Endothelial cell of umbilical vein (primary cell): ENCODE measurements at regions not wholly inside any gene's neighbourhood (a gene's known extent, or its start where the extent isn't known, plus 50 kb on each side); places are given as distances from the start of the nearest gene placed in this dataset.

ENCODE experiments used
- BruUV-seq: library from RNA; stranded (reverse); fragments of 400-500 nt; replicated peaks from 2 replicates; lab custom pipeline; 2021; lab: Mats Ljungman, UMichigan
- CTCF ChIA-PET: fragments of 300-600, 350-600 bp; sonication (Branson Sonifier 250); formaldehyde crosslinking; loops from one replicate; lab custom pipeline; 2021; ENCODE audit warnings: antibody characterized with exemption, inconsistent platforms; lab: Charles Lee
- POLR2A ChIA-PET: fragments of 300-600, 350-600 bp; sonication (Branson Sonifier 250); formaldehyde crosslinking; loops from one replicate; lab custom pipeline; 2021; ENCODE audit warnings: antibody characterized with exemption, inconsistent platforms; lab: Charles Lee
- DNase-seq: peaks from one replicate; pipeline ENCODE4 v3.0.0-alpha.2; 2011; ENCODE audit warnings: low read depth, low spot score
- FAIRE-seq: peaks from 2 replicates; lab custom pipeline; 2011; peaks lifted over from hg19 to GRCh38; lab: Jason Lieb, UNC
- H2AFZ ChIP-seq: 2 replicates; pipeline ENCODE4 v1.6.0; 2012; ENCODE audit warnings: low read depth, low read length, control low read depth, inconsistent platforms
- H3K27ac ChIP-seq: 2 replicates; pipeline ENCODE4 v1.5.1; 2011; ENCODE audit warnings: low read depth, mild to moderate bottlenecking, control low read depth, low read length, moderate library complexity; ENCODE audit not compliant: insufficient read depth
- H3K27me3 ChIP-seq, 2 experiments: 2 replicates each; pipeline versions ENCODE4 v1.6.0 to v1.6.1; 2011; ENCODE audit warnings: low read length in 2 of 2, mixed read lengths in 1 of 2; ENCODE audit not compliant: control insufficient read depth in 2 of 2, insufficient read depth in 2 of 2
- H3K36me3 ChIP-seq, 2 experiments: 2 replicates in 1 of 2; 3 replicates in 1 of 2; pipeline ENCODE4 v1.5.1; 2011; ENCODE audit warnings: low read length in 2 of 2, mild to moderate bottlenecking in 1 of 2, moderate library complexity in 1 of 2; ENCODE audit not compliant: control insufficient read depth in 2 of 2, insufficient read depth in 2 of 2; ENCODE audit errors: extremely low read depth in 1 of 2
- H3K4me1 ChIP-seq: 3 replicates; pipeline ENCODE4 v1.5.1; 2011; ENCODE audit warnings: mild to moderate bottlenecking, low read length; ENCODE audit not compliant: control insufficient read depth, insufficient read depth; ENCODE audit errors: extremely low read depth
- H3K4me2 ChIP-seq: 2 replicates; pipeline ENCODE4 v1.6.1; 2011; ENCODE audit warnings: low read length, control low read depth, mixed read lengths; ENCODE audit not compliant: insufficient read depth
- H3K4me3 ChIP-seq, 3 experiments: fragments of 200-600 bp in 1 of 3; sonication (generic), shearing (Covaris generic) in 1 of 3; replicated peaks in 1 of 3; 2 replicates each; pipeline ENCODE4 v1.5.1; 2011 to 2016; ENCODE audit warnings: control low read depth in 3 of 3, low read length in 3 of 3, mild to moderate bottlenecking in 2 of 3, inconsistent platforms in 1 of 3, low read depth in 1 of 3, moderate library complexity in 1 of 3; ENCODE audit not compliant: insufficient read depth in 1 of 3
- H3K79me2 ChIP-seq: 2 replicates; pipeline ENCODE4 v1.6.0; 2012; ENCODE audit warnings: low read length, inconsistent platforms; ENCODE audit not compliant: control insufficient read depth, insufficient read depth
- H3K9ac ChIP-seq: replicated peaks from 2 replicates; pipeline ENCODE3; 2011; ENCODE audit warnings: low read length, control low read depth; ENCODE audit not compliant: insufficient read depth; ENCODE audit errors: extremely low read depth
- H3K9me1 ChIP-seq: replicated peaks from 3 replicates; pipeline ENCODE4 v1.6.0; 2011; ENCODE audit warnings: mild to moderate bottlenecking, low read length; ENCODE audit not compliant: control insufficient read depth, insufficient read depth; ENCODE audit errors: extremely low read depth
- H3K9me3 ChIP-seq: replicated peaks from 2 replicates; pipeline ENCODE4 v1.5.1; 2012; ENCODE audit warnings: low read length, inconsistent platforms; ENCODE audit not compliant: control insufficient read depth, insufficient read depth
- H4K20me1 ChIP-seq: replicated peaks from 2 replicates; pipeline ENCODE3; 2011; ENCODE audit warnings: mild to moderate bottlenecking, low read length; ENCODE audit not compliant: control insufficient read depth, insufficient read depth; ENCODE audit errors: extremely low read depth
- CTCF ChIP-seq, 2 donors: IDR thresholded peaks; 1 replicate in 1 of 2; 2 replicates in 1 of 2; pipeline ENCODE4 v1.5.1; 2011; ENCODE audit warnings: low read length in 2 of 2, mild to moderate bottlenecking in 2 of 2, moderate library complexity in 2 of 2, control low read depth in 1 of 2, inconsistent platforms in 1 of 2, low read depth in 1 of 2; ENCODE audit not compliant: insufficient read depth in 1 of 2; ENCODE audit errors: extremely low read depth in 1 of 2
- EZH2 ChIP-seq: IDR thresholded peaks from 2 replicates; pipeline ENCODE4 v1.6.1; 2012; ENCODE audit warnings: borderline replicate concordance, low read depth, mild to moderate bottlenecking, moderate library complexity, low read length, inconsistent platforms; ENCODE audit not compliant: severe bottlenecking
- FOS ChIP-seq: IDR thresholded peaks from 2 replicates; pipeline ENCODE4 v1.6.1; 2011; ENCODE audit warnings: mild to moderate bottlenecking, low read length, moderate library complexity, borderline replicate concordance; ENCODE audit not compliant: insufficient read depth
- GATA2 ChIP-seq: IDR thresholded peaks from 2 replicates; pipeline ENCODE4 v1.7.0; 2011; ENCODE audit warnings: low read depth, mild to moderate bottlenecking, moderate library complexity, mixed read lengths, low read length; ENCODE audit not compliant: insufficient read length, insufficient read depth
- JUN ChIP-seq: IDR thresholded peaks from 2 replicates; pipeline ENCODE4 v1.6.1; 2011; ENCODE audit warnings: borderline replicate concordance, low read depth; ENCODE audit not compliant: insufficient read length, insufficient read depth
- MAX ChIP-seq: IDR thresholded peaks from 2 replicates; pipeline ENCODE4 v1.6.1; 2011; ENCODE audit not compliant: insufficient read depth, insufficient read length
- MYC ChIP-seq: IDR thresholded peaks from one replicate; pipeline ENCODE4 v1.6.1; 2011; ENCODE audit warnings: mild to moderate bottlenecking, low read depth, low read length
- POLR2A ChIP-seq: IDR thresholded peaks from 2 replicates; pipeline ENCODE4 v1.6.1; 2012; ENCODE audit warnings: low read depth, mild to moderate bottlenecking, control low read depth, low read length
- POLR2AphosphoS5 ChIP-seq: IDR thresholded peaks from 2 replicates; pipeline ENCODE4 v1.6.1; 2012; ENCODE audit warnings: low read depth, mild to moderate bottlenecking, control low read depth, low read length, moderate library complexity; ENCODE audit not compliant: insufficient read depth
- dilution Hi-C: fragments of 300-500 bp; cut with MboI; formaldehyde crosslinking; loops from one replicate; pipeline ENCODE4 v1.15.0; 2019; ENCODE audit warnings: low sequenced_read_pairs; ENCODE audit not compliant: extremely low pct_ligation_motif_present
- intact Hi-C: fragments of 100-400 bp; cut with micrococcal nuclease; formaldehyde crosslinking; loops from one replicate; pipeline ENCODE4 v1.10.0; 2022

- no peak overlapping the region for H3K27ac ChIP-seq
- H4K20me1 ChIP-seq, result no peaks in the 10 kb centered on the region
- no peaks in the 10 kb centered on the region for H3K79me2 ChIP-seq
- ChIA-PET CTCF (interaction anchor here (1.3 kb wide), 1 partner anchor 12 kb away, joined by 3 read pairs; no protein-coding TSS in a partner anchor), POLR2A (no interaction called here)
- no peak overlapping the region for H3K4me3 ChIP-seq
- no peak for TF ChIP-seq GATA2
- TF ChIP-seq EZH2, result no peak
- TF ChIP-seq FOS, result no peak
- no peak for TF ChIP-seq POLR2A
- no peak for TF ChIP-seq CTCF (IDR thresholded peaks at IDR 0.05; ENCODE audit: extremely low read depth in 1 of 2, insufficient read depth in 1 of 2, low read depth in 1 of 2, low read length in 2 of 2)
- no peak for TF ChIP-seq MYC
- H3K9me1 ChIP-seq, result no peaks in the 10 kb centered on the region
- dilution Hi-C loops (no loop called here), intact Hi-C loops (no loop called here)
- H2AFZ ChIP-seq, result no peak overlapping the region
- H3K9ac ChIP-seq, result no peak overlapping the region
- BruUV-seq, result no TSS peak
- H3K4me1 ChIP-seq, result no peaks in the 10 kb centered on the region
- no peak overlapping the region for H3K4me2 ChIP-seq
- peaks cover 3 to 13% of the 10 kb centered on the region in 2 experiments for H3K27me3 ChIP-seq
- no peaks in the 10 kb centered on the region for H3K36me3 ChIP-seq
- no peaks in the 10 kb centered on the region for H3K9me3 ChIP-seq
- FAIRE-seq, result no peak
- no peak for DNase-seq
Measured at GRCh38 chr2:217149087-217149660, 289.3 kb upstream of the TNP1 start.

GRCh38 chr2:217147818-217148217 lies 288.0 kb upstream of the TNP1 start:
- H4K20me1 ChIP-seq, result no peaks in the 10 kb centered on the region
- FAIRE-seq, result no peak
- dilution Hi-C loops (no loop called here), intact Hi-C loops (no loop called here)
- no peaks in the 10 kb centered on the region for H3K4me1 ChIP-seq
- H3K9me3 ChIP-seq, result no peaks in the 10 kb centered on the region
- no TSS peak for BruUV-seq
- H3K27me3 ChIP-seq, result peaks cover 3 to 10% of the 10 kb centered on the region in 2 experiments
- no peak overlapping the region for H3K4me3 ChIP-seq
- no peaks in the 10 kb centered on the region for H3K36me3 ChIP-seq
- no peaks in the 10 kb centered on the region for H3K79me2 ChIP-seq
- no peak overlapping the region for H3K9ac ChIP-seq
- POLR2A ChIA-PET, result no interaction called here
- no peak for DNase-seq
- no peaks in the 10 kb centered on the region for H3K9me1 ChIP-seq
- TF ChIP-seq GATA2, result no peak
- no peak for TF ChIP-seq POLR2A
- TF ChIP-seq POLR2AphosphoS5, result no peak
- TF ChIP-seq CTCF (IDR thresholded peaks at IDR 0.05; ENCODE audit: extremely low read depth in 1 of 2, insufficient read depth in 1 of 2, low read depth in 1 of 2, low read length in 2 of 2), result no peak
- no peak for TF ChIP-seq FOS
- no peak for TF ChIP-seq EZH2
- TF ChIP-seq MAX, result no peak
- TF ChIP-seq JUN, result no peak
- no peak for TF ChIP-seq MYC
- CTCF ChIA-PET, result interaction anchor here (1.3 to 2.0 kb wide), 2 partner anchors 10 to 18 kb away, joined by 3 to 9 read pairs; no protein-coding TSS in a partner anchor
- no peak overlapping the region for H2AFZ ChIP-seq
- no peak overlapping the region for H3K4me2 ChIP-seq
- no peak overlapping the region for H3K27ac ChIP-seq
